ENCODE measurements at regions not wholly inside any gene's neighbourhood (a gene's known extent, or its start where the extent isn't known, plus 50 kb on each side); places are given as distances from the start of the nearest gene placed in this dataset.
A peak's percentile ranks its signal among the peaks of the same experiment; 100 is the strongest.
"Not testable (repeated sequence)": the region's sequence is repeated elsewhere in the genome, so short reads cannot be mapped to it uniquely, and the experiment has no call there.

DNA sequence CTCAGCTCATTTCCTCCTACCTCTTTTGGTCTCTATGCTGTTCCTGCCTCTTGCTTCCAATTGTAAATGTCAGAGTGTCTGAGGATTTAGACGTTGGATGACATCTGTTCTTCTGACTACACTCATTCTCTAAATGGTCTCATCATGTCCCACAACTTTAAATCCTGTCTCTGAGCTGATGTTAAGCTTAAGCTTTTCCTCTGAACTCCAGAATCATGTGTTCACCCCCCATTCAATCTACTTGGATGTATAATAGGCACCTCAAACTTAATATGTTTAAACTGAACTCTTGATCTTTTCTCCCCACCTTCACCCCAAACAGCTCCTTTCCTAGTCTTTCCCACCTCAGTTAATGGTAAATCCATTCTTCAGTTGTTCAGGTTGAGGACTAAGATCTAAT is 433.6 kb downstream of the CSNK1G3 start:
- no peak for DNase-seq
- ATAC-seq: no peak
- ChIA-PET CTCF (no interaction called here), POLR2A (no interaction called here)
- TF ChIP-seq, protein P1, sequence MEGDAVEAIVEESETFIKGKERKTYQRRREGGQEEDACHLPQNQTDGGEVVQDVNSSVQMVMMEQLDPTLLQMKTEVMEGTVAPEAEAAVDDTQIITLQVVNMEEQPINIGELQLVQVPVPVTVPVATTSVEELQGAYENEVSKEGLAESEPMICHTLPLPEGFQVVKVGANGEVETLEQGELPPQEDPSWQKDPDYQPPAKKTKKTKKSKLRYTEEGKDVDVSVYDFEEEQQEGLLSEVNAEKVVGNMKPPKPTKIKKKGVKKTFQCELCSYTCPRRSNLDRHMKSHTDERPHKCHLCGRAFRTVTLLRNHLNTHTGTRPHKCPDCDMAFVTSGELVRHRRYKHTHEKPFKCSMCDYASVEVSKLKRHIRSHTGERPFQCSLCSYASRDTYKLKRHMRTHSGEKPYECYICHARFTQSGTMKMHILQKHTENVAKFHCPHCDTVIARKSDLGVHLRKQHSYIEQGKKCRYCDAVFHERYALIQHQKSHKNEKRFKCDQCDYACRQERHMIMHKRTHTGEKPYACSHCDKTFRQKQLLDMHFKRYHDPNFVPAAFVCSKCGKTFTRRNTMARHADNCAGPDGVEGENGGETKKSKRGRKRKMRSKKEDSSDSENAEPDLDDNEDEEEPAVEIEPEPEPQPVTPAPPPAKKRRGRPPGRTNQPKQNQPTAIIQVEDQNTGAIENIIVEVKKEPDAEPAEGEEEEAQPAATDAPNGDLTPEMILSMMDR (IDR thresholded peaks at IDR 0.05): no peak
- H3K27ac Mint-ChIP-seq: no peak overlapping the region
- no peaks in the 10 kb centered on the region for H3K4me1 Mint-ChIP-seq (ENCODE audit: low read depth)
- peaks cover 8% of the 10 kb centered on the region for H3K9me3 Mint-ChIP-seq
- H3K27me3 Mint-ChIP-seq: no peaks in the 10 kb centered on the region
- intact Hi-C loops (cut with micrococcal nuclease): no loop called here
- H3K36me3 Mint-ChIP-seq (ENCODE audit: low read depth): no peaks in the 10 kb centered on the region
- no peak overlapping the region for H3K4me3 Mint-ChIP-seq

DNA sequence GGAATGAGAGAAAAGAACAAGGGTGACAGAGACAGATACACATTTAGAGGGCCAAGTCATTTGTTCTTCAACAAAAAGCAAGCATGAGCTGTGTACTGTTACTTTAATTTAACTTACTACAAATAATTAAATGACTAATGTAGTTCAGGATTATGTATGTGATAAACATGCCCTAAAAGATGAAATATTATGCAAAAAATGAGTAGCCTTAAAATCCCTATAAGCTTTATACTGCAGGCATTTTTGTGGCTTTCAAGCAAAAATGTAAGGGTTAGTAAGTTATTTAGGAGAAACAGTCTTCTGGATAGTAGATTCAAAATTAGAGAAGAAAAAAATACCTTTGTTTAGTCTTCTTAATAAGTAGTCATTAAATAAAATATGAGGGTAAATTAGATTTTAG is 431.2 kb downstream of the CSNK1G3 start:
- ATAC-seq (no peak), DNase-seq (no peak)
- H3K27ac Mint-ChIP-seq: no peak overlapping the region
- ChIA-PET POLR2A (no interaction called here), CTCF (no interaction called here)
- no peaks in the 10 kb centered on the region for H3K36me3 Mint-ChIP-seq (ENCODE audit: low read depth)
- H3K4me3 Mint-ChIP-seq: no peak overlapping the region
- peaks cover 5% of the 10 kb centered on the region for H3K9me3 Mint-ChIP-seq
- no peaks in the 10 kb centered on the region for H3K4me1 Mint-ChIP-seq (ENCODE audit: low read depth)
- no peaks in the 10 kb centered on the region for H3K27me3 Mint-ChIP-seq
- intact Hi-C loops (cut with micrococcal nuclease): no loop called here
- TF ChIP-seq, protein P1 (IDR thresholded peaks at IDR 0.05): no peak

DNA sequence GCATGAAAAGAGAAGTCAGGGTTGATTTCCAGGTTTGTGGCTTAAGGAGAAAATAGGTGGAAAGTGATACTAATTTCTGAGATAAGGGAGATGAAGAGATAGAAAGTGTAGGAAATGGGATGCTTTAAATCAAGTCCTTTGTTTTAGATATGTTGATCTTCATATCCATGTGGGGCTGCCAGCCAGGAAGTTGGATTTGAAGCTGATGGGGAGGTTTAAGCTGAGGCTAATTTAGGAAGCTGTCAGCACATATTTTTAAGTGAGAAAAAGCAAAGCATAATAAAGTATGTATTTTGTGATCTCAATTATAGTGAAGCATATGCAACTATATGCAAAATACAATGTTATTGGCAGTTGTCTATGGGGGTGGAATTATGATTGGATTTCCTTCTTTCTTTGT is 428.4 kb downstream of the CSNK1G3 start:
- H3K36me3 Mint-ChIP-seq (ENCODE audit: low read depth): no peaks in the 10 kb centered on the region
- TF ChIP-seq, protein P1 (IDR thresholded peaks at IDR 0.05): no peak
- H3K27ac Mint-ChIP-seq: no peak overlapping the region
- no peak for DNase-seq
- no peak for ATAC-seq
- ChIA-PET CTCF (no interaction called here), POLR2A (no interaction called here)
- H3K4me3 Mint-ChIP-seq: no peak overlapping the region
- no peaks in the 10 kb centered on the region for H3K4me1 Mint-ChIP-seq (ENCODE audit: low read depth)
- H3K9me3 Mint-ChIP-seq: peaks cover 18% of the 10 kb centered on the region
- no peaks in the 10 kb centered on the region for H3K27me3 Mint-ChIP-seq
- intact Hi-C loops (cut with micrococcal nuclease): no loop called here

DNA sequence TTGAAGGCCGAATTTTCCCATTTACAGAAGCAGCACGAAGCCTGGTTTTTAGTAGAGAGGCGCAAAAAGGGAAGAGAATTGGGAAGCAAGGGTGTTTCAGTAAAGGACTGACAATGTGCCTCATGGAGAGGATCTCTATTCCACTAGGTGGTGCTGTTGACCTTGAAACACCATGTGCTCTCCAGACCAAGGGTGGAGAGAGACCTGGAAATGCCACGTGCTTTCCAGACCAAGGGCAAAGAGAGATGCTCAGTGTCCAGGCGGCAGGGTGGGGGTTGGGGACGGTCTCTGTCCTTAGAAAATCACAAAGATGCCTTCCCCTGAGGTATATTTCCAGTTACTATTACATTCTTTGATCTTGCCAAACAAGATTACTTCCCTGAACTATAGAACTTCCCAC is 425.3 kb downstream of the CSNK1G3 start:
- Mint-ChIP-seq H3K27me3 (no peaks in the 10 kb centered on the region), H3K27ac (no peak overlapping the region), H3K9me3 (peaks cover 20% of the 10 kb centered on the region), H3K4me3 (no peak overlapping the region), H3K36me3 (ENCODE audit: low read depth) (no peaks in the 10 kb centered on the region), H3K4me1 (ENCODE audit: low read depth) (no peaks in the 10 kb centered on the region)
- DNase-seq: peak; percentile 3
- ChIA-PET POLR2A (no interaction called here), CTCF (no interaction called here)
- intact Hi-C loops (cut with micrococcal nuclease): no loop called here
- no peak for ATAC-seq
- TF ChIP-seq, protein P1 (IDR thresholded peaks at IDR 0.05): peak; percentile 24

DNA sequence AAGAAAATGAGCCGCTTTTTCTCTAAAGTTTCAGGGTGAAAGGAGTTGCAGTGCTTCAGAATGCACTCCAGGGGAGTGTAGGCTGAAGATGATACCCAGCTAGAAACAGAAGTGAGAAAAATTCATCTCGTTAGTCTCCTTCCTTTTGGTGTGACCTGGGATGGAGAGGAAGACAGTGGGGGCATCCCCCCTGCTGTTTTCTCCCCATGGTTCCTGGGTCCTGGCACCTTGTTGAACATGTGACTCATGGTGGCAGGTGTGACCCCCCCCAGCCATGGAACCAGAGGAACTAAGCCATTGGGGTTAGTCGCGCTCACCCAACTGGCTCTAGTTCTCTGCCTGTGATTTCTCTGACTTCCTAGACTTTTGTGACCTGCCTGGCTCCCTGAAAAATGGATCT is 424.6 kb downstream of the CSNK1G3 start:
- intact Hi-C loops (cut with micrococcal nuclease): no loop called here
- TF ChIP-seq, protein P1 (IDR thresholded peaks at IDR 0.05): no peak
- Mint-ChIP-seq H3K4me3 (no peak overlapping the region), H3K27me3 (no peaks in the 10 kb centered on the region), H3K4me1 (ENCODE audit: low read depth) (no peaks in the 10 kb centered on the region), H3K27ac (no peak overlapping the region), H3K36me3 (ENCODE audit: low read depth) (no peaks in the 10 kb centered on the region), H3K9me3 (peaks cover 18% of the 10 kb centered on the region)
- DNase-seq: no peak
- ATAC-seq: no peak
- ChIA-PET POLR2A (no interaction called here), CTCF (no interaction called here)

DNA sequence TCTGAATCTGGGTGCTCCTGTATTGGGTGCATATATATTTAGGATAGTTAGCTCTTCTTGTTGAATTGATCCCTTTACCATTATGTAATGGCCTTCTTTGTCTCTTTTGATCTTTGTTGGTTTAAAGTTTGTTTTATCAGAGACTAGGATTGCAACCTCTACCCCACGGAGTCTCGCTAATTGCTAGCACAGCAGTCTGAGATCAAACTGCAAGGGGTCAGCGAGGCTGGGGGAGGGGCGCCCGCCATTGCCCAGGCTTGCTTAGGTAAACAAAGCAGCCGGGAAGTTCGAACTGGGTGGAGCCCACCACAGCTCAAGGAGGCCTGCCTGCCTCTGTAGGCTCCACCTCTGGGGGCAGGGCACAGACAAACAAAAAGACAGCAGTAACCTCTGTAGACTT is 421.8 kb downstream of the CSNK1G3 start:
- peaks cover 16% of the 10 kb centered on the region for H3K9me3 Mint-ChIP-seq
- not testable (repeated sequence) for ATAC-seq, H3K27ac Mint-ChIP-seq

More for the DNA sequence above, 421.8 kb downstream of the CSNK1G3 start:
- H3K4me1 Mint-ChIP-seq (ENCODE audit: low read depth); POLR2A ChIA-PET; H3K36me3 Mint-ChIP-seq (ENCODE audit: low read depth); CTCF ChIA-PET; intact Hi-C loops (cut with micrococcal nuclease); DNase-seq; H3K27me3 Mint-ChIP-seq; H3K4me3 Mint-ChIP-seq: not testable (repeated sequence)
